AG08395 (cell line): ENCODE measurements at regions not wholly inside any gene's neighbourhood (a gene's known extent, or its start where the extent isn't known, plus 50 kb on each side); places are given as distances from the start of the nearest gene placed in this dataset.
"Not testable (repeated sequence)": the region's sequence is repeated elsewhere in the genome, so short reads cannot be mapped to it uniquely, and the experiment has no call there.

ENCODE experiments used
- DNase-seq: peaks from one replicate; pipeline ENCODE4 v3.0.0; 2012; ENCODE audit warnings: mixed read lengths, low spot score

GRCh38 chr2:132272713-132273112 is 111.0 kb upstream of the ANKRD30BL start:
- no peak for DNase-seq

GRCh38 chr2:132273585-132273984 is 111.8 kb upstream of the ANKRD30BL start:
- not testable (repeated sequence) for DNase-seq

- no peak for DNase-seq
Observed at GRCh38 chr2:132274000-132274399, 112.2 kb upstream of the ANKRD30BL start.

- DNase-seq = no peak
Observed at GRCh38 chr2:132275396-132275795, 113.6 kb upstream of the ANKRD30BL start.

- no peak for DNase-seq
Observed at GRCh38 chr2:132276571-132276981, 114.8 kb upstream of the ANKRD30BL start.

- DNase-seq = no peak
Observed at GRCh38 chr2:132278267-132278666, 116.5 kb upstream of the ANKRD30BL start.

- no peak for DNase-seq
Observed at GRCh38 chr2:132279344-132279743, 117.6 kb upstream of the ANKRD30BL start.

GRCh38 chr2:132279930-132280615 is 118.3 kb upstream of the ANKRD30BL start:
- no peak for DNase-seq

GRCh38 chr2:132280912-132281311 is 119.2 kb upstream of the ANKRD30BL start:
- DNase-seq = no peak

- not testable (repeated sequence) for DNase-seq
Observed at GRCh38 chr2:132282104-132282503, 120.4 kb upstream of the ANKRD30BL start.

- DNase-seq = no peak
Observed at GRCh38 chr2:132282911-132283310, 121.2 kb upstream of the ANKRD30BL start.

GRCh38 chr2:132286289-132286911 is 124.6 kb upstream of the ANKRD30BL start:
- DNase-seq = not testable (repeated sequence)

- not testable (repeated sequence) for DNase-seq
Observed at GRCh38 chr2:132287910-132288309, 126.2 kb upstream of the ANKRD30BL start.

GRCh38 chr2:132289138-132289537 is 127.4 kb upstream of the ANKRD30BL start:
- DNase-seq = not testable (repeated sequence)

GRCh38 chr2:132289812-132290211 is 126.8 kb upstream of the GPR39 start:
- DNase-seq = not testable (repeated sequence)

GRCh38 chr2:132300592-132301378 is 115.8 kb upstream of the GPR39 start:
- not testable (repeated sequence) for DNase-seq

GRCh38 chr2:132304661-132305380 is 111.8 kb upstream of the GPR39 start:
- peak; percentile 17 for DNase-seq

- not testable (repeated sequence) for DNase-seq
Observed at GRCh38 chr2:132307613-132308198, 108.9 kb upstream of the GPR39 start.

- not testable (repeated sequence) for DNase-seq
Observed at GRCh38 chr2:132309203-132309602, 107.4 kb upstream of the GPR39 start.

GRCh38 chr2:132315546-132315945 is 101.1 kb upstream of the GPR39 start:
- DNase-seq = not testable (repeated sequence)

- not testable (repeated sequence) for DNase-seq
Observed at GRCh38 chr2:132317026-132317680, 99.5 kb upstream of the GPR39 start.
